H1 (cell line): ENCODE measurements at regions not wholly inside any gene's neighbourhood (a gene's known extent, or its start where the extent isn't known, plus 50 kb on each side); places are given as distances from the start of the nearest gene placed in this dataset.

Experiments
- CBX8 ChIP-seq: fragments of 300-800, 300-1000 bp; sonication (generic); IDR thresholded peaks from 2 replicates; pipeline ENCODE4 v1.7.1; 2016; ENCODE audit warnings: low read depth, low read length, borderline replicate concordance
- HDAC6 ChIP-seq: IDR thresholded peaks from one replicate; pipeline ENCODE4 v1.7.1; 2012; ENCODE audit warnings: low read depth, mild to moderate bottlenecking, inconsistent platforms, low read length, moderate library complexity
- KDM5A ChIP-seq: fragments of 200-600 bp; IDR thresholded peaks from 2 replicates; pipeline ENCODE4 v1.7.1; 2012; ENCODE audit warnings: mild to moderate bottlenecking, low read length, inconsistent platforms, mixed read lengths
- SIRT6 ChIP-seq: IDR thresholded peaks from one replicate; pipeline ENCODE4 v1.7.1; 2012; ENCODE audit warnings: low read length, inconsistent platforms
- TF ChIP-seq, protein P1 (sequence below): fragments of 300-600 bp; sonication (generic); IDR thresholded peaks from 2 replicates; pipeline ENCODE4 v1.7.1; 2012; ENCODE audit warnings: low read length, moderate library complexity, mild to moderate bottlenecking, inconsistent platforms; ENCODE audit not compliant: insufficient replicate concordance

- TF ChIP-seq, protein P1, sequence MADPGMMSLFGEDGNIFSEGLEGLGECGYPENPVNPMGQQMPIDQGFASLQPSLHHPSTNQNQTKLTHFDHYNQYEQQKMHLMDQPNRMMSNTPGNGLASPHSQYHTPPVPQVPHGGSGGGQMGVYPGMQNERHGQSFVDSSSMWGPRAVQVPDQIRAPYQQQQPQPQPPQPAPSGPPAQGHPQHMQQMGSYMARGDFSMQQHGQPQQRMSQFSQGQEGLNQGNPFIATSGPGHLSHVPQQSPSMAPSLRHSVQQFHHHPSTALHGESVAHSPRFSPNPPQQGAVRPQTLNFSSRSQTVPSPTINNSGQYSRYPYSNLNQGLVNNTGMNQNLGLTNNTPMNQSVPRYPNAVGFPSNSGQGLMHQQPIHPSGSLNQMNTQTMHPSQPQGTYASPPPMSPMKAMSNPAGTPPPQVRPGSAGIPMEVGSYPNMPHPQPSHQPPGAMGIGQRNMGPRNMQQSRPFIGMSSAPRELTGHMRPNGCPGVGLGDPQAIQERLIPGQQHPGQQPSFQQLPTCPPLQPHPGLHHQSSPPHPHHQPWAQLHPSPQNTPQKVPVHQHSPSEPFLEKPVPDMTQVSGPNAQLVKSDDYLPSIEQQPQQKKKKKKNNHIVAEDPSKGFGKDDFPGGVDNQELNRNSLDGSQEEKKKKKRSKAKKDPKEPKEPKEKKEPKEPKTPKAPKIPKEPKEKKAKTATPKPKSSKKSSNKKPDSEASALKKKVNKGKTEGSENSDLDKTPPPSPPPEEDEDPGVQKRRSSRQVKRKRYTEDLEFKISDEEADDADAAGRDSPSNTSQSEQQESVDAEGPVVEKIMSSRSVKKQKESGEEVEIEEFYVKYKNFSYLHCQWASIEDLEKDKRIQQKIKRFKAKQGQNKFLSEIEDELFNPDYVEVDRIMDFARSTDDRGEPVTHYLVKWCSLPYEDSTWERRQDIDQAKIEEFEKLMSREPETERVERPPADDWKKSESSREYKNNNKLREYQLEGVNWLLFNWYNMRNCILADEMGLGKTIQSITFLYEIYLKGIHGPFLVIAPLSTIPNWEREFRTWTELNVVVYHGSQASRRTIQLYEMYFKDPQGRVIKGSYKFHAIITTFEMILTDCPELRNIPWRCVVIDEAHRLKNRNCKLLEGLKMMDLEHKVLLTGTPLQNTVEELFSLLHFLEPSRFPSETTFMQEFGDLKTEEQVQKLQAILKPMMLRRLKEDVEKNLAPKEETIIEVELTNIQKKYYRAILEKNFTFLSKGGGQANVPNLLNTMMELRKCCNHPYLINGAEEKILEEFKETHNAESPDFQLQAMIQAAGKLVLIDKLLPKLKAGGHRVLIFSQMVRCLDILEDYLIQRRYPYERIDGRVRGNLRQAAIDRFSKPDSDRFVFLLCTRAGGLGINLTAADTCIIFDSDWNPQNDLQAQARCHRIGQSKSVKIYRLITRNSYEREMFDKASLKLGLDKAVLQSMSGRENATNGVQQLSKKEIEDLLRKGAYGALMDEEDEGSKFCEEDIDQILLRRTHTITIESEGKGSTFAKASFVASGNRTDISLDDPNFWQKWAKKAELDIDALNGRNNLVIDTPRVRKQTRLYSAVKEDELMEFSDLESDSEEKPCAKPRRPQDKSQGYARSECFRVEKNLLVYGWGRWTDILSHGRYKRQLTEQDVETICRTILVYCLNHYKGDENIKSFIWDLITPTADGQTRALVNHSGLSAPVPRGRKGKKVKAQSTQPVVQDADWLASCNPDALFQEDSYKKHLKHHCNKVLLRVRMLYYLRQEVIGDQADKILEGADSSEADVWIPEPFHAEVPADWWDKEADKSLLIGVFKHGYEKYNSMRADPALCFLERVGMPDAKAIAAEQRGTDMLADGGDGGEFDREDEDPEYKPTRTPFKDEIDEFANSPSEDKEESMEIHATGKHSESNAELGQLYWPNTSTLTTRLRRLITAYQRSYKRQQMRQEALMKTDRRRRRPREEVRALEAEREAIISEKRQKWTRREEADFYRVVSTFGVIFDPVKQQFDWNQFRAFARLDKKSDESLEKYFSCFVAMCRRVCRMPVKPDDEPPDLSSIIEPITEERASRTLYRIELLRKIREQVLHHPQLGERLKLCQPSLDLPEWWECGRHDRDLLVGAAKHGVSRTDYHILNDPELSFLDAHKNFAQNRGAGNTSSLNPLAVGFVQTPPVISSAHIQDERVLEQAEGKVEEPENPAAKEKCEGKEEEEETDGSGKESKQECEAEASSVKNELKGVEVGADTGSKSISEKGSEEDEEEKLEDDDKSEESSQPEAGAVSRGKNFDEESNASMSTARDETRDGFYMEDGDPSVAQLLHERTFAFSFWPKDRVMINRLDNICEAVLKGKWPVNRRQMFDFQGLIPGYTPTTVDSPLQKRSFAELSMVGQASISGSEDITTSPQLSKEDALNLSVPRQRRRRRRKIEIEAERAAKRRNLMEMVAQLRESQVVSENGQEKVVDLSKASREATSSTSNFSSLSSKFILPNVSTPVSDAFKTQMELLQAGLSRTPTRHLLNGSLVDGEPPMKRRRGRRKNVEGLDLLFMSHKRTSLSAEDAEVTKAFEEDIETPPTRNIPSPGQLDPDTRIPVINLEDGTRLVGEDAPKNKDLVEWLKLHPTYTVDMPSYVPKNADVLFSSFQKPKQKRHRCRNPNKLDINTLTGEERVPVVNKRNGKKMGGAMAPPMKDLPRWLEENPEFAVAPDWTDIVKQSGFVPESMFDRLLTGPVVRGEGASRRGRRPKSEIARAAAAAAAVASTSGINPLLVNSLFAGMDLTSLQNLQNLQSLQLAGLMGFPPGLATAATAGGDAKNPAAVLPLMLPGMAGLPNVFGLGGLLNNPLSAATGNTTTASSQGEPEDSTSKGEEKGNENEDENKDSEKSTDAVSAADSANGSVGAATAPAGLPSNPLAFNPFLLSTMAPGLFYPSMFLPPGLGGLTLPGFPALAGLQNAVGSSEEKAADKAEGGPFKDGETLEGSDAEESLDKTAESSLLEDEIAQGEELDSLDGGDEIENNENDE = no peak
- TF ChIP-seq KDM5A (no peak), HDAC6 (no peak), SIRT6 (no peak), CBX8 (no peak)
These were observed 125.3 kb upstream of the SLC44A1 start (continued) for GRCh38 chr9:105119156-105119555.
